ENCODE measurements at regions not wholly inside any gene's neighbourhood (a gene's known extent, or its start where the extent isn't known, plus 50 kb on each side); places are given as distances from the start of the nearest gene placed in this dataset.

DNA sequence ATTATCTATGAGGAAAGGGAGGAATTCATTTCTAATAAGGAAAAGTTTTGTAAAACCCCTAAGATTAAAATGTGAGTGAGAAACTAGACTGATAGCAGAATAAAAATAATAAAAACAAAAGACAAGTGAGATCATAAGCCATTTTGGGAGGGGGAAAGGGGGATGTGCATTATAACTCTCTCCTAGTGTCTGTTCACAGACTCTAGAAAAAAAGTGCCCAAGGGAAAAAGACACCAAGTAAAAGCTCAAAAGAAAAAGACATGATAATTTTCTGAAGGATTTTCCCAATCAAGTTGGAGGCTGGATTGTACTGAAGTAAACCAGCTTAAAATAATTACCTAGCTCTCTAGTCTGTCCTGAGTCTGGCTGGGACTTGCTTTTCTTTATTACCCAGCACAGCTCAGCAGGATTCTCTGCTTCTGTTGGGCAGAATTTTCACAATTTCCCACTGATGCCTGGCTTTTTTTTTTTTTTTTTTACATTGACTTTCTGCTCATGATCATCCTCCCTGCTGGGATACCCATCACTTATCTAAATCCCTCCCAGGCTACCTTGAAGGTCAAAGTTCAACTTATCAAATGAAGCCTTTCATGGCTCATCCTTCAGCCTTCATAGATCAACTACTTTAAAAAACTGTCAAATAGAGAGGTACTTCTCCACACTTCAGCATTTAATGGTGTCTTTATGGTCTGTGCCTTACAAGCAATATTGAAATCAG is 124.2 kb upstream of the KCNJ16 start:
- DNase-seq (ENCODE audit: low read depth) (no peak), FAIRE-seq (no peak)
- no peaks in the 10 kb centered on the region for H3K27me3 ChIP-seq (ENCODE audit: control insufficient read depth, insufficient read depth, low read length)
- TF ChIP-seq, protein P1, sequence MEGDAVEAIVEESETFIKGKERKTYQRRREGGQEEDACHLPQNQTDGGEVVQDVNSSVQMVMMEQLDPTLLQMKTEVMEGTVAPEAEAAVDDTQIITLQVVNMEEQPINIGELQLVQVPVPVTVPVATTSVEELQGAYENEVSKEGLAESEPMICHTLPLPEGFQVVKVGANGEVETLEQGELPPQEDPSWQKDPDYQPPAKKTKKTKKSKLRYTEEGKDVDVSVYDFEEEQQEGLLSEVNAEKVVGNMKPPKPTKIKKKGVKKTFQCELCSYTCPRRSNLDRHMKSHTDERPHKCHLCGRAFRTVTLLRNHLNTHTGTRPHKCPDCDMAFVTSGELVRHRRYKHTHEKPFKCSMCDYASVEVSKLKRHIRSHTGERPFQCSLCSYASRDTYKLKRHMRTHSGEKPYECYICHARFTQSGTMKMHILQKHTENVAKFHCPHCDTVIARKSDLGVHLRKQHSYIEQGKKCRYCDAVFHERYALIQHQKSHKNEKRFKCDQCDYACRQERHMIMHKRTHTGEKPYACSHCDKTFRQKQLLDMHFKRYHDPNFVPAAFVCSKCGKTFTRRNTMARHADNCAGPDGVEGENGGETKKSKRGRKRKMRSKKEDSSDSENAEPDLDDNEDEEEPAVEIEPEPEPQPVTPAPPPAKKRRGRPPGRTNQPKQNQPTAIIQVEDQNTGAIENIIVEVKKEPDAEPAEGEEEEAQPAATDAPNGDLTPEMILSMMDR (IDR thresholded peaks at IDR 0.05; ENCODE audit: insufficient read depth, low read length, severe bottlenecking), result no peak
- no peak overlapping the region for H3K4me3 ChIP-seq (ENCODE audit: low read depth, low read length)
- H3K36me3 ChIP-seq (ENCODE audit: control insufficient read depth, insufficient read depth, low read length), result no peaks in the 10 kb centered on the region

DNA sequence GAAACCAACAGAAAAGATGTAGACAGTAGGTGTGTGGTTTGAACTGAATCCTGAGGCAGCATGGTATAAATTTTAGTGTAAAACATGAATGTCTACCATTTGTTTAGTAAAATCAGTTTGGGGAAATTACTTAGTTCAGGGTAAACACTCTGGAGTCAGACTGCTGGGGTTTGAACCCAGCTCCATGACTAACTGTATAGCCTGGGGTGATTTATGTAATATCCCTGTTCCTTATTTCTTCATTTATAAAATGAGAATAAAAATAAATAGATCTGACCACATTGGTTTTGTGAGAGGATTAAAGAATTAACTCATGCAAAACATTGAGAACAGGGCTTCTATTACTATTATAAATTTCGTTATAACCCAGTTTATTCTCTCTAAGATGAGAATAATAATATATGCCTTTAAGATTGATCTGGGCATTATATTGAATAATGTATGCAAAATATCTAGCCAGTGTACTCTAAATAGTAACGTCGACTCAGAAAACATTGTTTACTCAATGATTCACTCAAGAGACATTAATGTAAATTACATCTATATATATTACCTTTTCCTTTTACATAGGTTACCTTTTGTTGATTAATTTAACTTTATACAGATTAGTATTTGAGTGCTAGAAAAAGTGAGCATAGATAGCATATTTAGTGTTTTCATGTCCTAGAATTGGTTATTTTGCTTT is 120.6 kb upstream of the KCNJ16 start:
- Histone ChIP-seq H3K36me3 (ENCODE audit: control insufficient read depth, insufficient read depth, low read length) (no peaks in the 10 kb centered on the region), H3K27me3 (ENCODE audit: control insufficient read depth, insufficient read depth, low read length) (no peaks in the 10 kb centered on the region), H3K4me3 (ENCODE audit: low read depth, low read length) (no peak overlapping the region)
- DNase-seq (ENCODE audit: low read depth) (peak; percentile 65), FAIRE-seq (no peak)
- TF ChIP-seq, protein P1 (IDR thresholded peaks at IDR 0.05; ENCODE audit: insufficient read depth, low read length, severe bottlenecking), result no peak

DNA sequence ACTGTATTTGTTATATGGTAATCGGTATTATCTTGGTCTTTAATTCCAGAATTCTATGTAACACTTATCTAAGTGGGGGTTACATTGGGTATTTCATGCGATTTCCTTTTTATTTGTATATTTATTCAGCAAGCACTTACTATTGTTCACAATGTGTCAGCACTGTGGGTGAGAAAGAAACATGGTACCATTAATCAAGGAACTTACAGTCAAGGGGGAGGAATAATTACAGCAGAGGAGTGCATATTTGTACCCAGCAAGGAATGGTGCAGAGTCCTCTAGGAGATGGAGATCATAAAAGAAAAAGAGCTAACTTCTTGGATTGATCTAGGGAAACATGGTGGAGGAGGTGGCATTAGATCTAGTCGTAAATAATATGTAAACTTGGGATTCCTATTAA is 117.0 kb upstream of the KCNJ16 start:
- FAIRE-seq (no peak), DNase-seq (ENCODE audit: low read depth) (no peak)
- TF ChIP-seq, protein P1 (IDR thresholded peaks at IDR 0.05; ENCODE audit: insufficient read depth, low read length, severe bottlenecking), result no peak
- Histone ChIP-seq H3K4me3 (ENCODE audit: low read depth, low read length) (no peak overlapping the region), H3K36me3 (ENCODE audit: control insufficient read depth, insufficient read depth, low read length) (no peaks in the 10 kb centered on the region), H3K27me3 (ENCODE audit: control insufficient read depth, insufficient read depth, low read length) (no peaks in the 10 kb centered on the region)

DNA sequence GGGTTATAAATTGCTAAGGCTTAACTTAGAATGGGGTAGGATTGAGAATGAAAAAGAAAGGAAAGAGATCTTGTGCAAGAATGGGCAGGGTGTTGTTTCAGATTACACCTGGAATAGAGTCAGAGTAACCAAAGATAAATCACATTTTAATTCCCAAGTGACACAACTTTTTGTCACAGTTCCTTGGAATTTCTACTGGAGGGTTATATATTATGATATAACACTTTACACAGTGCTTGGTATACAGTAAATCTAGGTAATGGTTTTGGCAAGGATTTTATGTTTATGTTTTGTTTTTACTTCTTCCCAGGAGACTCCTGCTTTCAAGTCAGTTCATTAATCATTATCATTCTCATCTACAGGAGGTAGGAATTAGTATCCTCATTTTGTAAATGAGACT is 115.7 kb upstream of the KCNJ16 start:
- no peaks in the 10 kb centered on the region for H3K27me3 ChIP-seq (ENCODE audit: control insufficient read depth, insufficient read depth, low read length)
- FAIRE-seq, result no peak
- H3K4me3 ChIP-seq (ENCODE audit: low read depth, low read length), result no peak overlapping the region
- no peak for DNase-seq (ENCODE audit: low read depth)
- H3K36me3 ChIP-seq (ENCODE audit: control insufficient read depth, insufficient read depth, low read length), result no peaks in the 10 kb centered on the region
- TF ChIP-seq, protein P1 (IDR thresholded peaks at IDR 0.05; ENCODE audit: insufficient read depth, low read length, severe bottlenecking), result no peak

DNA sequence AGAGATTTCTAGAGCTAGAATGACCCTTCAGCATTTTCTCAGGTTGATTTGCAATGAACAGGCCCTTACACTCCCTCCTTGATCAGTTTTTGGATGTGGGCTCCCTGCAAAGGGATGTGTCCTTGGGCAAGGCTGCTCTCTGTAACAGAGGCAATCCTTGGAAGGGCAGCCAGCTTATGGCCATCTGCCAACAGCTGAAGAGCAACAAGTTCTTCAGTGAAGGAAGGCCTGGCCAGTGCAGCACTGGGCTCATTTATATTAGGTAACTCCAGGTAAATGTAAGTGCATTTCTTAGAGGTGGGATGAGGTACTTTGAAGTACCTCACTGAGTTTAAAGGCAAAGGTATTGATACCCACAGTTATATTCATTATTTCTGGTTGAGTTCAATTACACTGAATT is 114.3 kb upstream of the KCNJ16 start:
- DNase-seq (ENCODE audit: low read depth), result no peak
- no peak for FAIRE-seq
- TF ChIP-seq, protein P1 (IDR thresholded peaks at IDR 0.05; ENCODE audit: insufficient read depth, low read length, severe bottlenecking), result no peak
- Histone ChIP-seq H3K36me3 (ENCODE audit: control insufficient read depth, insufficient read depth, low read length) (no peaks in the 10 kb centered on the region), H3K27me3 (ENCODE audit: control insufficient read depth, insufficient read depth, low read length) (no peaks in the 10 kb centered on the region), H3K4me3 (ENCODE audit: low read depth, low read length) (no peak overlapping the region)
